OCI-LY7 (cell line): ENCODE measurements at regions not wholly inside any gene's neighbourhood (a gene's known extent, or its start where the extent isn't known, plus 50 kb on each side); places are given as distances from the start of the nearest gene placed in this dataset.

Experiments
- CTCF ChIP-seq: fragments of 200-600 bp; sonication (generic); conservative IDR thresholded peaks from 2 replicates; pipeline ENCODE4 v1.5.1; 2014; ENCODE audit warnings: mild to moderate bottlenecking, antibody characterized with exemption, low read length, moderate library complexity, mixed read lengths
- EZH2phosphoT487 ChIP-seq: fragments of 200-600 bp; sonication (generic); IDR thresholded peaks from 2 replicates; pipeline ENCODE4 v1.6.1; 2018; ENCODE audit warnings: low read depth, borderline replicate concordance, mild to moderate bottlenecking, mixed run types, antibody characterized with exemption, low read length, moderate library complexity, mixed read lengths

GRCh38 chr4:127509155-127509554 is 123.6 kb upstream of the INTU start:
- TF ChIP-seq CTCF = no peak
- no peak for TF ChIP-seq EZH2phosphoT487
